Gastroesophageal sphincter (tissue), 3 donors: ENCODE measurements at regions not wholly inside any gene's neighbourhood (a gene's known extent, or its start where the extent isn't known, plus 50 kb on each side); places are given as distances from the start of the nearest gene placed in this dataset.

Experiments
- CTCF ChIP-seq, 4 experiments: fragments of 200-600 bp in 2 of 4; fragments of 450-650 bp in 2 of 4; sonication (generic) in 1 of 4; IDR thresholded peaks; one replicate each; pipeline ENCODE4 v1.5.1; 2017 to 2019; ENCODE audit warnings: antibody characterized with exemption in 4 of 4, mild to moderate bottlenecking in 2 of 4, moderate library complexity in 2 of 4
- EP300 ChIP-seq: sonication (generic); formaldehyde crosslinking; IDR thresholded peaks from one replicate; pipeline ENCODE4 v1.6.1; 2017; ENCODE audit warnings: antibody characterized with exemption, mild to moderate bottlenecking
- POLR2A ChIP-seq, 2 donors: fragments of 450-650 bp; IDR thresholded peaks; one replicate each; pipeline ENCODE4 v1.6.1; 2017; ENCODE audit warnings: antibody characterized with exemption in 2 of 2, mild to moderate bottlenecking in 2 of 2, moderate library complexity in 1 of 2
- POLR2AphosphoS5 ChIP-seq: sonication (generic); formaldehyde crosslinking; IDR thresholded peaks from one replicate; pipeline ENCODE4 v1.6.1; 2017; ENCODE audit warnings: antibody characterized with exemption

GRCh38 chr5:158560170-158560569 is 539.5 kb downstream of the EBF1 start:
- TF ChIP-seq CTCF (IDR thresholded peaks at IDR 0.05) (no peak), POLR2AphosphoS5 (no peak), POLR2A (IDR thresholded peaks at IDR 0.05) (no peak), EP300 (no peak)
